Activated CD4-positive, alpha-beta T cell treated with anti-CD3 and anti-CD28 coated beads, Interleukin-2, amount 10 ng/mL, durations not matched to agents 7 days and 5 days (primary cell): ENCODE measurements at regions not wholly inside any gene's neighbourhood (a gene's known extent, or its start where the extent isn't known, plus 50 kb on each side); places are given as distances from the start of the nearest gene placed in this dataset.

Experiments used
- CTCF ChIA-PET: fragments of 350-600 bp; sonication (Branson Sonifier 250); formaldehyde crosslinking; loops from one replicate; lab custom pipeline; 2021; ENCODE audit warnings: antibody characterized with exemption; lab: Charles Lee
- POLR2A ChIA-PET: fragments of 350-600 bp; sonication (Branson Sonifier 250); formaldehyde crosslinking; loops from one replicate; lab custom pipeline; 2021; ENCODE audit warnings: antibody characterized with exemption; lab: Charles Lee
- DNase-seq: peaks from one replicate; pipeline ENCODE4 v3.0.0-alpha.2; 2020
- H3K27ac Mint-ChIP-seq: one replicate; pipeline ENCODE4 v1.8.0; 2021; ENCODE audit warnings: mild to moderate bottlenecking, moderate library complexity, mixed read lengths
- H3K27me3 Mint-ChIP-seq: one replicate; pipeline ENCODE4 v1.8.0; 2021; ENCODE audit warnings: mixed read lengths
- H3K36me3 Mint-ChIP-seq: one replicate; pipeline ENCODE4 v1.8.0; 2021; ENCODE audit warnings: low read depth, mixed read lengths
- H3K4me1 Mint-ChIP-seq: one replicate; pipeline ENCODE4 v1.8.0; 2021; ENCODE audit warnings: mixed read lengths
- H3K4me3 Mint-ChIP-seq: one replicate; pipeline ENCODE4 v1.8.0; 2021; ENCODE audit warnings: mild to moderate bottlenecking, moderate library complexity, mixed read lengths
- H3K9me3 Mint-ChIP-seq: one replicate; pipeline ENCODE4 v1.8.0; 2021; ENCODE audit warnings: mixed read lengths

GRCh38 chr9:20291201-20291600 is 331.1 kb downstream of the MLLT3 start:
- H3K9me3 Mint-ChIP-seq: peaks cover 44% of the 10 kb centered on the region

GRCh38 chr9:20290257-20290656 is 332.0 kb downstream of the MLLT3 start:
- peaks cover 23% of the 10 kb centered on the region for H3K36me3 Mint-ChIP-seq
- H3K9me3 Mint-ChIP-seq: peaks cover 44% of the 10 kb centered on the region
- no peak overlapping the region for H3K4me3 Mint-ChIP-seq
- DNase-seq: no peak
- no peaks in the 10 kb centered on the region for H3K27me3 Mint-ChIP-seq
- H3K27ac Mint-ChIP-seq: no peak overlapping the region
- peaks cover 13% of the 10 kb centered on the region for H3K4me1 Mint-ChIP-seq
- CTCF ChIA-PET: interaction anchor here (1.2 to 1.5 kb wide), 2 partner anchors 8 to 11 kb away, joined by 4 read pairs; no protein-coding TSS in a partner anchor
- POLR2A ChIA-PET: interaction anchor here (0.5 kb wide), 1 partner anchor 24 kb away, joined by 5 read pairs; no protein-coding TSS in a partner anchor

More at GRCh38 chr9:20291201-20291600, 331.1 kb downstream of the MLLT3 start:
- CTCF ChIA-PET: interaction anchor here (1.5 kb wide), 1 partner anchor 12 kb away, joined by 4 read pairs; no protein-coding TSS in a partner anchor
- peaks cover 7% of the 10 kb centered on the region for H3K4me1 Mint-ChIP-seq
- H3K27me3 Mint-ChIP-seq: no peaks in the 10 kb centered on the region
- H3K4me3 Mint-ChIP-seq: no peak overlapping the region
- no peak for DNase-seq
- no peak overlapping the region for H3K27ac Mint-ChIP-seq
- peaks cover 19% of the 10 kb centered on the region for H3K36me3 Mint-ChIP-seq
- POLR2A ChIA-PET: no interaction called here

DNA sequence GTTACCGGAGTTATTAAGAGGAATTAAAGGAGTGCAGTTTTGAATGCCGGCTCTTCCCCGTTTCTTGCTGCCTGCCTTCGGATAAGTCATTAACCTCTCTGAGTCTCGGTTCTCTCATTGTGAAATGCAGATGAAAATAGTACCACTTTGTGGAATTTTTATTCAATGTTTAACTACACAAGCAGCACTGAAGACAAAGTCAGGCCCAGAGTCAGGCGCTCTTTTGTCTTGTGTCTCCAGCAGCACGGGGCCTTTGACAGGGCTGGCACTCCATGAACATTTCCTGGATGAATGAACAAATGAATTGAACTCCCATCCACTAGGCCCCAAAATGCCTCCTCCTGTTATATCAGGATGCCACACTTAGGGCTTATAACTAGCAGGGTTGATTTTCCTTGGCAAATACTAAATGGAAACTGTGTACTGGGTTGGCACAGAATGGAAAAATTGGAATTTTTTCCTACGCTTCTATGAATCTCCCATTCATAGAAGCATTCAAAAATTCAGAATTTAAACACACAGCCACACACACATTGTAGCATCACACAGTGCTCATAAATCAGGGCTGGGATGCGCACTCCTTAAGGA is 332.8 kb downstream of the MLLT3 start:
- ChIA-PET CTCF (interaction anchor here (1.2 to 1.5 kb wide), 2 partner anchors 9 to 10 kb away, joined by 4 read pairs; no protein-coding TSS in a partner anchor), POLR2A (no interaction called here)
- no peak for DNase-seq
- peaks cover 14% of the 10 kb centered on the region for H3K4me1 Mint-ChIP-seq
- H3K27me3 Mint-ChIP-seq: no peaks in the 10 kb centered on the region
- H3K27ac Mint-ChIP-seq: no peak overlapping the region
- no peak overlapping the region for H3K4me3 Mint-ChIP-seq
- H3K9me3 Mint-ChIP-seq: peaks cover 44% of the 10 kb centered on the region
- H3K36me3 Mint-ChIP-seq: peaks cover 23% of the 10 kb centered on the region

- POLR2A ChIA-PET: no interaction called here
- Mint-ChIP-seq H3K36me3 (peaks cover 17% of the 10 kb centered on the region), H3K4me3 (no peak overlapping the region), H3K4me1 (peaks cover 14% of the 10 kb centered on the region), H3K9me3 (peaks cover 31% of the 10 kb centered on the region), H3K27ac (no peak overlapping the region), H3K27me3 (no peaks in the 10 kb centered on the region)
- no peak for DNase-seq
- CTCF ChIA-PET: no interaction called here
Observed at GRCh38 chr9:20286969-20287368, 335.3 kb downstream of the MLLT3 start.

GRCh38 chr9:20286154-20286700 is 336.1 kb downstream of the MLLT3 start:
- H3K27ac Mint-ChIP-seq: no peak overlapping the region
- H3K4me3 Mint-ChIP-seq: no peak overlapping the region
- ChIA-PET POLR2A (no interaction called here), CTCF (no interaction called here)
- no peak for DNase-seq
- H3K9me3 Mint-ChIP-seq: peaks cover 29% of the 10 kb centered on the region
- H3K36me3 Mint-ChIP-seq: peaks cover 15% of the 10 kb centered on the region
- no peaks in the 10 kb centered on the region for H3K27me3 Mint-ChIP-seq
- H3K4me1 Mint-ChIP-seq: peaks cover 14% of the 10 kb centered on the region

GRCh38 chr9:20284601-20285289 is 337.6 kb downstream of the MLLT3 start:
- DNase-seq: no peak
- Mint-ChIP-seq H3K4me3 (no peak overlapping the region), H3K36me3 (peaks cover 22% of the 10 kb centered on the region), H3K27ac (no peak overlapping the region), H3K27me3 (no peaks in the 10 kb centered on the region), H3K4me1 (peaks cover 24% of the 10 kb centered on the region), H3K9me3 (peaks cover 32% of the 10 kb centered on the region)
- ChIA-PET POLR2A (no interaction called here), CTCF (no interaction called here)

GRCh38 chr9:20280330-20280729 is 342.0 kb downstream of the MLLT3 start:
- H3K9me3 Mint-ChIP-seq: peaks cover 43% of the 10 kb centered on the region
- no peak overlapping the region for H3K27ac Mint-ChIP-seq
- DNase-seq: no peak
- peaks cover 39% of the 10 kb centered on the region for H3K36me3 Mint-ChIP-seq
- ChIA-PET POLR2A (no interaction called here), CTCF (interaction anchor here (1.4 kb wide), 1 partner anchor 400 kb away, joined by 3 read pairs; no protein-coding TSS in a partner anchor)
- no peaks in the 10 kb centered on the region for H3K27me3 Mint-ChIP-seq
- no peak overlapping the region for H3K4me3 Mint-ChIP-seq
- H3K4me1 Mint-ChIP-seq: peaks cover 13% of the 10 kb centered on the region

DNA sequence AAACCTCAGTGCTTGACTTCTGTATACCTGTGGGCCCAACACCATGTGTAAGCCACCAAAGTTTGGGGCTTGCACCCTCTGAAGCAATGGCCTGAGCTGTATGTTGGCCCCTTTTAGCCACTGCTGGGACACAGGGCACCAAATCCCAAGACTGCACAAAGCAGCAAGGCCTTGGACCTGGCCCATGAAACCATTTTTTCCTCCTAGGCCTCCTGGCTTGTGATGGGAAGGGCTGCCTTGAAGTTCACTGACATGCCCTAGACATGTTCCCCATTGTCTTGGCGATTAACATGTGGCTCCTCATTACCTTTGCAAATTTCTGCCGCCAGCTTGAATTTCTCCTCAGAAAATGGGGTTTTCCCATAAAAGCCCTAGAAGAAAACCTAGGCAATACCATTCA is 345.5 kb downstream of the MLLT3 start:
- CTCF ChIA-PET: interaction anchor here (0.6 kb wide), 1 partner anchor 747 kb away, joined by 3 read pairs; no protein-coding TSS in a partner anchor
- no peak overlapping the region for H3K4me3 Mint-ChIP-seq
- H3K4me1 Mint-ChIP-seq: peaks cover 22% of the 10 kb centered on the region
- POLR2A ChIA-PET: no interaction called here
- H3K36me3 Mint-ChIP-seq: peaks cover 54% of the 10 kb centered on the region
- H3K9me3 Mint-ChIP-seq: peaks cover 63% of the 10 kb centered on the region
- no peak for DNase-seq
- no peak overlapping the region for H3K27ac Mint-ChIP-seq
- H3K27me3 Mint-ChIP-seq: no peaks in the 10 kb centered on the region

- Mint-ChIP-seq H3K4me3 (no peak overlapping the region), H3K4me1 (peaks cover 23% of the 10 kb centered on the region), H3K27me3 (no peaks in the 10 kb centered on the region), H3K27ac (no peak overlapping the region), H3K36me3 (peaks cover 48% of the 10 kb centered on the region), H3K9me3 (peaks cover 53% of the 10 kb centered on the region)
- DNase-seq: no peak
- ChIA-PET POLR2A (no interaction called here), CTCF (no interaction called here)
Observed at GRCh38 chr9:20271723-20272122, 350.6 kb downstream of the MLLT3 start.

DNA sequence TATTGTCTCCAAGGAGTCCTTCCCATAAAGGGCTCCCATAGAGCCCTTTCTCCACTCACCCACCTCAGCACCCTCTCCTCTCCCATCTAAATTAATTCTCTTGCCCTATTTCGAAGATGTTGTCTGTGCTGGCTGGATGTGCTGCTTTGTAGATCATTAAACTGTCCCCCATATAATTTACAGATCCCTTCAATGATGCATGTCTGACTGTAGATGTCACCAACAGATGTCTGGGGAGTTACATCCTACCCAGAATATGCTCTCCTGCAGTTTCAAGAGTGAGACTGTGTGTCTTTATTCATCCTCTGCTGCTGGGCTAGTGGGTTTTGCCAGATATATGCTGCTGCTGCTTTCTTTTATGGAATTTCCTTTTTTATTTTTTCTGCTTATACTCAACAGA is 351.2 kb downstream of the MLLT3 start:
- Mint-ChIP-seq H3K9me3 (peaks cover 52% of the 10 kb centered on the region), H3K4me3 (no peak overlapping the region), H3K36me3 (peaks cover 46% of the 10 kb centered on the region), H3K4me1 (peaks cover 23% of the 10 kb centered on the region), H3K27ac (no peak overlapping the region), H3K27me3 (no peaks in the 10 kb centered on the region)
- ChIA-PET CTCF (no interaction called here), POLR2A (no interaction called here)
- no peak for DNase-seq

DNA sequence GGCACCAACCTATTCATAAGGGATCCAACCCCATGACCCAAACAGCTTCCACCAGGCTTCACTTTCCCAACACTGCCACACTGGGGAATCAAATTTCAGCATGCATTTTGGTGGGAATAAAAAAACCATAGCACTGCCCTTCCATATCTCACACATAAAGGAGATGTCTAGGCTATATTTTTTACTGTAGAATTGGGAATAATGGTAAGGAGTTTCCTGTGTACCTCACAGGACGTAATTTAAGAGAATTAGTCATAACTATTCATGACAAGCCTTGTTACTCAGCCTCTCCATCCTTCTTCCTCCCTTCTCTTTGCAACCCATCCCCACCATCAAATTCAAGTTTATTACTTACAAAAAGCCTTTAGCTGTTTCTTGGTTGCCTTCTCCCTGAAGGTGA is 352.1 kb downstream of the MLLT3 start:
- Mint-ChIP-seq H3K9me3 (peaks cover 51% of the 10 kb centered on the region), H3K27ac (no peak overlapping the region), H3K4me1 (peaks cover 21% of the 10 kb centered on the region), H3K4me3 (no peak overlapping the region), H3K36me3 (peaks cover 40% of the 10 kb centered on the region), H3K27me3 (no peaks in the 10 kb centered on the region)
- CTCF ChIA-PET: interaction anchor here (1.2 to 2.0 kb wide), 3 partner anchors 10 to 17 kb away, joined by 4 read pairs; no protein-coding TSS in a partner anchor
- DNase-seq: no peak
- POLR2A ChIA-PET: no interaction called here

DNA sequence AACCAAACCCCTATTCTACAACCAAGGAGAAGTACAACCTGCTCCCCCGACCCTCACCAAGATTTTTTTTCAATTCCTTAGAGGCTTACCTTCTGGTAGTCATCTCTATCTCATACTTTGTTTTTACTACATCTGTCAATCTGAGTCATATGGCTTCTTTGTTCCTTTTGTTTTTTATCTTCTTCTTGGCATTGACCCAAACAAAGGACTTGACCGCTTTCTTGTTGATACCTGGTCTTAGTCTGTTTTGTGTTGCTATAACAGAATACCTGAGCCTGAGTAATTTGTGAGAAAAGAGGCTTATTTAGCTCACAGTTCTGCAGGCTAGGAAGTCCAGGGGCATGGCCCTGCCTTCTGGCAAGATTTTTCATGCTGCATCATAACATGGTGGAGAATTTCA is 352.7 kb downstream of the MLLT3 start:
- Mint-ChIP-seq H3K4me1 (peaks cover 21% of the 10 kb centered on the region), H3K36me3 (peaks cover 42% of the 10 kb centered on the region), H3K4me3 (no peak overlapping the region), H3K9me3 (peaks cover 51% of the 10 kb centered on the region), H3K27me3 (no peaks in the 10 kb centered on the region), H3K27ac (no peak overlapping the region)
- CTCF ChIA-PET: interaction anchor here (1.2 to 2.0 kb wide), 4 partner anchors 10 to 19 kb away, joined by 4 read pairs; no protein-coding TSS in a partner anchor
- no peak for DNase-seq
- POLR2A ChIA-PET: no interaction called here

GRCh38 chr9:20264896-20265295 is 357.4 kb downstream of the MLLT3 start:
- Mint-ChIP-seq H3K4me3 (no peak overlapping the region), H3K27me3 (no peaks in the 10 kb centered on the region), H3K4me1 (peaks cover 3% of the 10 kb centered on the region), H3K36me3 (peaks cover 19% of the 10 kb centered on the region), H3K27ac (no peak overlapping the region), H3K9me3 (peaks cover 31% of the 10 kb centered on the region)
- ChIA-PET CTCF (no interaction called here), POLR2A (no interaction called here)
- no peak for DNase-seq
